CD4-positive, alpha-beta T cell (primary cell): ENCODE measurements at regions not wholly inside any gene's neighbourhood (a gene's known extent, or its start where the extent isn't known, plus 50 kb on each side); places are given as distances from the start of the nearest gene placed in this dataset.

ENCODE experiments used
- ATAC-seq: fragments of 200-7000 bp; cut with Tn5 transposase; one replicate; pipeline ENCODE4 v1.10.0; 2022; ENCODE audit warnings: mild to moderate bottlenecking; ENCODE audit not compliant: poor library complexity
- CTCF ChIA-PET: fragments of 350-600 bp; sonication (Branson Sonifier 250); formaldehyde crosslinking; loops from one replicate; lab custom pipeline; 2021; ENCODE audit warnings: antibody characterized with exemption, inconsistent platforms; lab: Charles Lee
- POLR2A ChIA-PET: fragments of 350-600 bp; sonication (Branson Sonifier 250); formaldehyde crosslinking; loops from one replicate; lab custom pipeline; 2021; ENCODE audit warnings: antibody characterized with exemption, inconsistent platforms; lab: Charles Lee
- DNase-seq, 14 experiments: peaks; one replicate each; pipeline ENCODE4 v3.0.0-alpha.2; 2013 to 2020; ENCODE audit warnings: mixed read lengths in 2 of 14
- H3K27ac ChIP-seq, 2 donors: one replicate each; pipeline versions ENCODE4 v1.5.1 to v1.7.0; 2013; ENCODE audit warnings: low read length in 2 of 2, low read depth in 1 of 2, mild to moderate bottlenecking in 1 of 2
- H3K27me3 ChIP-seq, 2 experiments: 1 replicate in 1 of 2; 2 replicates in 1 of 2; pipeline versions ENCODE4 v1.6.1 to v1.7.0; 2013; ENCODE audit warnings: low read length in 2 of 2, control low read depth in 1 of 2, mild to moderate bottlenecking in 1 of 2, moderate library complexity in 1 of 2; ENCODE audit not compliant: insufficient read depth in 2 of 2, control insufficient read depth in 1 of 2
- H3K36me3 ChIP-seq: one replicate; pipeline ENCODE4 v1.6.1; 2013; ENCODE audit warnings: low read length, control low read depth; ENCODE audit not compliant: insufficient read depth
- H3K4me1 ChIP-seq: one replicate; pipeline ENCODE4 v1.6.1; 2013; ENCODE audit warnings: low read length, control low read depth; ENCODE audit not compliant: insufficient read depth
- H3K4me3 ChIP-seq: one replicate; pipeline ENCODE4 v1.5.1; 2013; ENCODE audit warnings: mild to moderate bottlenecking, low read length, moderate library complexity
- H3K9me3 ChIP-seq, 2 experiments: 1 replicate in 1 of 2; 2 replicates in 1 of 2; pipeline versions ENCODE4 v1.6.1 to v1.7.0; 2013; ENCODE audit warnings: low read length in 2 of 2, mild to moderate bottlenecking in 2 of 2, control low read depth in 1 of 2, moderate library complexity in 1 of 2; ENCODE audit not compliant: control insufficient read depth in 1 of 2, insufficient read depth in 1 of 2
- H3K27ac Mint-ChIP-seq: one replicate; pipeline ENCODE4 v1.8.0; 2020; ENCODE audit warnings: mixed read lengths
- H3K27me3 Mint-ChIP-seq: one replicate; pipeline ENCODE4 v1.8.0; 2021; ENCODE audit warnings: mixed read lengths
- H3K36me3 Mint-ChIP-seq: one replicate; pipeline ENCODE4 v1.8.0; 2021; ENCODE audit warnings: low read depth, mixed read lengths
- H3K4me1 Mint-ChIP-seq: one replicate; pipeline ENCODE4 v1.8.0; 2021; ENCODE audit warnings: low read depth, mixed read lengths
- H3K4me3 Mint-ChIP-seq: one replicate; pipeline ENCODE4 v1.8.0; 2020; ENCODE audit warnings: mild to moderate bottlenecking, mixed read lengths
- H3K9me3 Mint-ChIP-seq: one replicate; pipeline ENCODE4 v1.8.0; 2020; ENCODE audit warnings: mixed read lengths
- CTCF ChIP-seq: fragments of 200-600 bp; IDR thresholded peaks from one replicate; pipeline ENCODE4 v1.8.0; 2022; ENCODE audit warnings: antibody characterized with exemption, mild to moderate bottlenecking
- intact Hi-C, 2 experiments: fragments of 100-400 bp; cut with DNase I in 1 of 2; cut with micrococcal nuclease in 1 of 2; formaldehyde crosslinking; loops; one replicate each; pipeline versions ENCODE4 v1.15.1 to v1.9.0; 2023 to 2025; cut with DNase I, micrococcal nuclease

GRCh38 chr9:108642871-108643270 lies 212.9 kb downstream of the ACTL7B start:
- no peaks in the 10 kb centered on the region for H3K36me3 Mint-ChIP-seq
- DNase-seq (no peak), ATAC-seq (no peak)
- Histone ChIP-seq H3K4me3 (no peak overlapping the region), H3K36me3 (no peaks in the 10 kb centered on the region), H3K4me1 (no peaks in the 10 kb centered on the region), H3K27me3 (no peaks in the 10 kb centered on the region), H3K9me3 (peaks cover 0 to 3% of the 10 kb centered on the region in 2 experiments), H3K27ac (no peak overlapping the region)
- no peak overlapping the region for H3K4me3 Mint-ChIP-seq
- intact Hi-C loops: loop anchor here in 1 of 2 experiments (10.0 kb wide), 1 partner anchor 58 kb away; no protein-coding TSS in a partner anchor
- peaks cover 4% of the 10 kb centered on the region for H3K27me3 Mint-ChIP-seq
- no peak overlapping the region for H3K27ac Mint-ChIP-seq
- POLR2A ChIA-PET: no interaction called here
- no peaks in the 10 kb centered on the region for H3K4me1 Mint-ChIP-seq
- CTCF ChIA-PET: no interaction called here
- no peaks in the 10 kb centered on the region for H3K9me3 Mint-ChIP-seq
- no peak for TF ChIP-seq CTCF

DNA sequence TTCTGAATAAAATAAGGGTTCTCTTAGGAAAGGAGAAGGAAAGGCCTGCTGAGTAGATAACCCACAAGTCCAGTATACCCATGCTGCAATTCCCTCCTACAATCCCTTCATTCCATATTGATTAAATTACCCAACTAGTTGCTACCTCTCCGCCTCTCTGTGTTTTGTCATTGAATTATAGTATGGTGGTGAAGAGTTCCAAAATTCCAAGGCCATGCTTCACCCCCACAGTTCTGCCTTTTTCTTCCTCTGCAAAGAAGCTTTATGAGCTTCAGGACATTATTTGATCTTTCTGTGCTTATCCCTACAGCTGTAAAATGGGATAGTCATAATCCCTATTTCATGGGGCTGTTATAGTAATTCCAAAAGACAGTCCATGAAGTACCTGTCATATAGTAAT lies 215.6 kb downstream of the ACTL7B start:
- no peaks in the 10 kb centered on the region for H3K27me3 ChIP-seq
- Mint-ChIP-seq H3K27ac (no peak overlapping the region), H3K4me1 (no peaks in the 10 kb centered on the region), H3K27me3 (peaks cover 4% of the 10 kb centered on the region), H3K36me3 (no peaks in the 10 kb centered on the region), H3K9me3 (no peaks in the 10 kb centered on the region), H3K4me3 (no peak overlapping the region)
- POLR2A ChIA-PET: no interaction called here
- intact Hi-C loops: loop anchor here in 1 of 2 experiments (10.0 kb wide), 1 partner anchor 55 kb away; no protein-coding TSS in a partner anchor
- H3K4me1 ChIP-seq: no peaks in the 10 kb centered on the region
- peaks cover 0 to 3% of the 10 kb centered on the region in 2 experiments for H3K9me3 ChIP-seq
- DNase-seq (no peak), ATAC-seq (no peak)
- no peaks in the 10 kb centered on the region for H3K36me3 ChIP-seq
- H3K27ac ChIP-seq: no peak overlapping the region
- TF ChIP-seq CTCF: no peak
- CTCF ChIA-PET: no interaction called here
- H3K4me3 ChIP-seq: no peak overlapping the region

- Histone ChIP-seq H3K27me3 (no peaks in the 10 kb centered on the region), H3K36me3 (no peaks in the 10 kb centered on the region), H3K27ac (no peak overlapping the region), H3K4me3 (no peak overlapping the region), H3K9me3 (peaks cover 0 to 3% of the 10 kb centered on the region in 2 experiments), H3K4me1 (no peaks in the 10 kb centered on the region)
- H3K27me3 Mint-ChIP-seq: peaks cover 4% of the 10 kb centered on the region
- TF ChIP-seq CTCF: no peak
- ATAC-seq (no peak), DNase-seq (no peak)
- ChIA-PET POLR2A (no interaction called here), CTCF (no interaction called here)
- H3K4me3 Mint-ChIP-seq: no peak overlapping the region
- no peaks in the 10 kb centered on the region for H3K36me3 Mint-ChIP-seq
- H3K4me1 Mint-ChIP-seq: no peaks in the 10 kb centered on the region
- intact Hi-C loops: loop anchor here in 1 of 2 experiments (10.0 kb wide), 1 partner anchor 55 kb away; no protein-coding TSS in a partner anchor
- no peaks in the 10 kb centered on the region for H3K9me3 Mint-ChIP-seq
- H3K27ac Mint-ChIP-seq: no peak overlapping the region
These were observed 216.1 kb downstream of the ACTL7B start for GRCh38 chr9:108639696-108640095.
